ENCODE measurements at regions not wholly inside any gene's neighbourhood (a gene's known extent, or its start where the extent isn't known, plus 50 kb on each side); places are given as distances from the start of the nearest gene placed in this dataset.

DNA sequence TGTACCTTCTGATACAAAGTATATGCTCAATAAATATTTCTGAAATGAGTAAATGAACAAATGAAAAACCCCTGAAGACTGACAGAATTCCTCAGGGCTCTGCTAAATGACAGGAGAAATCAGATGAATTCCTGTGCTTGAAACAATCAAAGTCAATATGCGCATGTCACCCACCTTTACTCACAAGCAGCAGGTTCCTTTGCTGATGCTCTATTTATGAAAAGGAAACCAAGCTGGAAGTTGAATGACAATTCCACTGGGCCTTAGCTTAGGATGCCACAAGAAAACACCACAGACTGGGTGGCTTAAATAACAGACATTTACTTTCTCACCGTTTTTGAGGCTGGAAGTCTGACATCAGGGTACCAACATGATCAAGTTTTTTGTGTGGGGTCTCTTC lies 477.5 kb upstream of the TEX13C start:
- Histone ChIP-seq H3K56ac (ENCODE audit: extremely low read depth, insufficient read depth, low read length) (no peak overlapping the region), H3K9ac (ENCODE audit: low read depth, low read length) (no peak overlapping the region), H2BK15ac (ENCODE audit: low read depth, low read length) (no peak overlapping the region), H3K27me3 (ENCODE audit: control insufficient read depth, insufficient read depth, low read length) (no peaks in the 10 kb centered on the region), H3K9me1 (ENCODE audit: insufficient read depth, low read length) (no peaks in the 10 kb centered on the region), H3K4me2 (ENCODE audit: low read depth, low read length) (no peak overlapping the region), H2AK9ac (replicated peaks; ENCODE audit: low read depth, low read length, poor library complexity) (no peak overlapping the region), H3K9me3 (ENCODE audit: control insufficient read depth, insufficient read depth, low read length) (no peaks in the 10 kb centered on the region), H4K20me1 (ENCODE audit: insufficient read depth, low read length) (no peaks in the 10 kb centered on the region), H2BK20ac (ENCODE audit: low read depth, low read length) (no peak overlapping the region), H3K23ac (ENCODE audit: low read depth, low read length) (no peak overlapping the region), H2BK5ac (ENCODE audit: low read depth, low read length, poor library complexity, severe bottlenecking) (no peak overlapping the region), H3K27ac (ENCODE audit: insufficient read depth, low read length) (no peak overlapping the region), H3K36me3 (ENCODE audit: control insufficient read depth, insufficient read depth, low read length) (no peaks in the 10 kb centered on the region), H3K14ac (replicated peaks; ENCODE audit: low read depth, low read length) (no peak overlapping the region), H2AFZ (replicated peaks; ENCODE audit: low read length, poor library complexity) (no peak overlapping the region), H4K5ac (ENCODE audit: low read depth, low read length) (no peak overlapping the region), H3K4me1 (ENCODE audit: control insufficient read depth, insufficient read depth, low read length) (no peaks in the 10 kb centered on the region), H3K4ac (ENCODE audit: low read depth, low read length) (no peak overlapping the region), H2AK5ac (ENCODE audit: low read depth, low read length) (no peak overlapping the region), H4K8ac (ENCODE audit: low read depth in 2 of 2, low read length in 2 of 2) (no peak overlapping the region), H3K79me1 (ENCODE audit: low read depth in 1 of 2, low read length in 2 of 2) (no peaks in the 10 kb centered on the region), H3K4me3 (ENCODE audit: insufficient read depth, low read depth, low read length) (no peak overlapping the region), H2BK120ac (ENCODE audit: low read depth, low read length) (no peak overlapping the region), H4K91ac (ENCODE audit: insufficient read depth, low read depth, low read length) (no peak overlapping the region), H3K18ac (ENCODE audit: low read depth, low read length) (no peak overlapping the region)
- ChIA-PET POLR2A (ENCODE audit: unreplicated experiment) (no interaction called here), CTCF (no interaction called here)
- DNase-seq (no peak), ATAC-seq (ENCODE audit: low read depth) (no peak)
- in situ Hi-C loops (cut with MboI; ENCODE audit: low sequenced_read_pairs) = no loop called here
- WGBS, 2 experiments (ENCODE audit: extremely low coverage in 2 of 2, insufficient read length in 1 of 2) = no CpG with 5 or more reads among the region's 2 CpGs
- TF ChIP-seq NFE2L2 (IDR thresholded peaks at IDR 0.05; ENCODE audit: low read depth, low read length) (no peak), ELK1 (IDR thresholded peaks at IDR 0.05; ENCODE audit: borderline replicate concordance, low read depth, low read length) (no peak), RFX5 (IDR thresholded peaks at IDR 0.05; ENCODE audit: low read depth, low read length) (no peak), CHD1 (IDR thresholded peaks at IDR 0.05; ENCODE audit: low read depth, low read length) (no peak), FOS (IDR thresholded peaks at IDR 0.05; ENCODE audit: low read depth, low read length) (no peak), RAD21 (IDR thresholded peaks at IDR 0.05; ENCODE audit: low read length) (no peak)
- no TSS peak for BruUV-seq (replicated peaks)
- dilution Hi-C loops (cut with HindIII; ENCODE audit: low sequenced_read_pairs, unreplicated experiment) = no loop called here
- intact Hi-C loops (cut with micrococcal nuclease) = no loop called here
